Psoas muscle (tissue), 7 donors: ENCODE measurements at regions not wholly inside any gene's neighbourhood (a gene's known extent, or its start where the extent isn't known, plus 50 kb on each side); places are given as distances from the start of the nearest gene placed in this dataset.

ENCODE experiments used
- ATAC-seq, 4 donors: fragments of 200-7000 bp; cut with Tn5 transposase; one replicate each; pipeline ENCODE4 v1.9.1; 2020; ENCODE audit warnings: moderate library complexity in 3 of 4, mild to moderate bottlenecking in 2 of 4
- DNase-seq, 2 donors: peaks; one replicate each; pipeline ENCODE4 v3.0.0-alpha.2; 2020
- H3K27ac ChIP-seq: fragments of 200-600 bp; one replicate; pipeline ENCODE4 v1.8.0; 2022
- H3K27me3 ChIP-seq, 3 donors: fragments of 200-600 bp in 1 of 3; one replicate each; pipeline versions ENCODE4 v1.6.1 to v1.8.0; 2013 to 2022; ENCODE audit warnings: low read length in 2 of 3, mild to moderate bottlenecking in 2 of 3, moderate library complexity in 1 of 3; ENCODE audit not compliant: insufficient read depth in 3 of 3
- H3K36me3 ChIP-seq, 2 donors: fragments of 200-600 bp in 1 of 2; one replicate each; pipeline versions ENCODE4 v1.6.1 to v1.8.0; 2013 to 2022; ENCODE audit warnings: low read depth in 1 of 2, mild to moderate bottlenecking in 1 of 2, moderate library complexity in 1 of 2; ENCODE audit not compliant: insufficient read depth in 1 of 2
- H3K4me1 ChIP-seq: fragments of 200-600 bp; one replicate; pipeline ENCODE4 v1.8.0; 2022
- H3K4me3 ChIP-seq: fragments of 200-600 bp; one replicate; pipeline ENCODE4 v1.8.0; 2022; ENCODE audit warnings: mild to moderate bottlenecking
- H3K9me3 ChIP-seq: fragments of 200-600 bp; one replicate; pipeline ENCODE4 v1.8.0; 2022
- CTCF ChIP-seq: fragments of 200-600 bp; IDR thresholded peaks from one replicate; pipeline ENCODE4 v1.8.0; 2022; ENCODE audit warnings: antibody characterized with exemption
- WGBS, 3 donors: extraction: QIAGEN DNeasy Blood & Tissue Kit; methylation state at CpG; one replicate each; pipeline versions ENCODE4 v1.1.6 to v1.1.7; 2013; 5-methylcytosine and 5-hydroxymethylcytosine counted together
- intact Hi-C, 2 donors: fragments of 100-400 bp; cut with DNase I; formaldehyde crosslinking; loops; one replicate each; pipeline versions ENCODE4 v1.11.0 to v1.14.2; 2022
- donor health status: healthy with polysubstance abuse.
- donor health status: DM: no; HTN: no; CAD: no; lungs with moderate emphysema.
- donor health status: Bipolar disorder and iron deficiency.
- donor health status: healthy.
- donor health status: DM: yes; HTN: yes; CAD: no.
- donor health status: DM: no; HTN: no; CAD: no.
- donor health status: DM: yes; HTN: yes; CAD: no.

DNA sequence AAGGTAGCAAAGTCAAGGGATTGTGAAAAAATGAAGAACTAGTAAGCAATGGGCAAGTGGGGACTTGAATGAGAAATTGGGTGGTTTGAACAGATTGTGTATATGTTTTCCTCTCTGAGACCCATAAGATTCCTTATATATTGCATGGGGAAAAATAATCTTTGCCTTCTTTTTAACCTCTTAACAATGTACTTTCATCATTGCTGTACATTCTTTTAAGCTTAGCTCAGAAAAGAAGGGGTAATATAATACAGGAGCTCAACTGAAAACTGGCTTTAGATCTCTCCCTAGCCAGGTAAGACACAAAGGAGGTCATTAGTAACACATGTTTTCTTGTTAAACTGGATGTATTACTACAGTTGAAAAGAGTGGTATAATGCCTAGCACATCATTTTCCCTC is 287.2 kb downstream of the RNF144B start:
- H3K36me3 ChIP-seq = no peaks in the 10 kb centered on the region
- intact Hi-C loops = no loop called here
- peaks cover 6% of the 10 kb centered on the region for H3K9me3 ChIP-seq
- H3K27me3 ChIP-seq = no peaks in the 10 kb centered on the region
- no peak for ATAC-seq
- no peak for DNase-seq
- no peak overlapping the region for H3K4me3 ChIP-seq
- TF ChIP-seq CTCF = no peak
- H3K4me1 ChIP-seq = no peaks in the 10 kb centered on the region
- no peak overlapping the region for H3K27ac ChIP-seq

- no peaks in the 10 kb centered on the region for H3K27me3 ChIP-seq
- DNase-seq (no peak), ATAC-seq (no peak)
- H3K9me3 ChIP-seq = peaks cover 7% of the 10 kb centered on the region
- intact Hi-C loops = no loop called here
- H3K4me3 ChIP-seq = no peak overlapping the region
- H3K4me1 ChIP-seq = no peaks in the 10 kb centered on the region
- no peak overlapping the region for H3K27ac ChIP-seq
- H3K36me3 ChIP-seq = no peaks in the 10 kb centered on the region
- WGBS, 3 donors = 36 to 56% (median 50%) methylated on average over 2 of the region's 2 CpGs
- TF ChIP-seq CTCF = no peak
Measured at GRCh38 chr6:18675881-18676280, 288.7 kb downstream of the RNF144B start.

DNA sequence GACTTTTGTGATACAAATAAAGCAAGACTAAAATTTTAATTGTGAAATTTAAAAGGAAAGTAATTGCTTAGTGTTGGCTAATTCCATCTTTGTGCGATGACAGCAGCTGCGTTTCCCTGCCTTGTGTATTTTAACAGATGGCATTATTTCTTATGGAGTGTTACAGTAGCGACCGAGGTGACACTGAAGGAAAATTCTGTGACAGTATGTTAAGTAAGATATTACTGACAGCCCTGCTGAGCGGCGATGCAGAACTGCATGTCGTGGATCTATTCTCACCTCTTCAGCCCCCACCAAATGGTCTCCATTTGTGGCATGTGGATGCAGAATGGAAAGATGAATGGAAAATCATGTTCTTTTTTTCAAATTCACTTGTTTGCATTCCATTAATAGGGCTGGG is 289.4 kb downstream of the RNF144B start:
- H3K27me3 ChIP-seq = no peaks in the 10 kb centered on the region
- ATAC-seq = no peak
- TF ChIP-seq CTCF = no peak
- H3K4me3 ChIP-seq = no peak overlapping the region
- peaks cover 7% of the 10 kb centered on the region for H3K9me3 ChIP-seq
- 85 to 90% (median 89%) methylated on average over 7 of the region's 7 CpGs for WGBS, 3 donors
- DNase-seq = no peak
- no peak overlapping the region for H3K27ac ChIP-seq
- intact Hi-C loops = no loop called here
- no peaks in the 10 kb centered on the region for H3K4me1 ChIP-seq
- H3K36me3 ChIP-seq = no peaks in the 10 kb centered on the region

- H3K36me3 ChIP-seq = no peaks in the 10 kb centered on the region
- H3K4me1 ChIP-seq = no peaks in the 10 kb centered on the region
- no peak for ATAC-seq
- TF ChIP-seq CTCF = no peak
- H3K27me3 ChIP-seq = no peaks in the 10 kb centered on the region
- H3K9me3 ChIP-seq = peaks cover 7% of the 10 kb centered on the region
- no peak overlapping the region for H3K27ac ChIP-seq
- intact Hi-C loops = no loop called here
- no peak for DNase-seq
- H3K4me3 ChIP-seq = no peak overlapping the region
Measured at GRCh38 chr6:18680842-18681241, 293.7 kb downstream of the RNF144B start.

- Histone ChIP-seq H3K9me3 (peaks cover 7% of the 10 kb centered on the region), H3K36me3 (no peaks in the 10 kb centered on the region), H3K4me1 (no peaks in the 10 kb centered on the region), H3K27me3 (no peaks in the 10 kb centered on the region), H3K27ac (no peak overlapping the region), H3K4me3 (no peak overlapping the region)
- 36 to 46% (median 37%) methylated on average over 5 of the region's 5 CpGs for WGBS, 3 donors
- no peak for DNase-seq
- intact Hi-C loops = no loop called here
- peak; percentile 73 to 86 (median 82) for ATAC-seq
- TF ChIP-seq CTCF = no peak
Measured at GRCh38 chr6:18681832-18682503, 294.8 kb downstream of the RNF144B start.
